Renal pelvis (tissue), 1 donor: ENCODE measurements at regions not wholly inside any gene's neighbourhood (a gene's known extent, or its start where the extent isn't known, plus 50 kb on each side); places are given as distances from the start of the nearest gene placed in this dataset.

Experiments
- DNase-seq: peaks from one replicate; pipeline ENCODE4 v3.0.0-alpha.2; 2013

GRCh38 chr5:143464723-143465490 lies 61.4 kb upstream of the NR3C1 start:
- no peak for DNase-seq

- DNase-seq: no peak
These were observed 58.9 kb upstream of the NR3C1 start for GRCh38 chr5:143462431-143462830.

DNA sequence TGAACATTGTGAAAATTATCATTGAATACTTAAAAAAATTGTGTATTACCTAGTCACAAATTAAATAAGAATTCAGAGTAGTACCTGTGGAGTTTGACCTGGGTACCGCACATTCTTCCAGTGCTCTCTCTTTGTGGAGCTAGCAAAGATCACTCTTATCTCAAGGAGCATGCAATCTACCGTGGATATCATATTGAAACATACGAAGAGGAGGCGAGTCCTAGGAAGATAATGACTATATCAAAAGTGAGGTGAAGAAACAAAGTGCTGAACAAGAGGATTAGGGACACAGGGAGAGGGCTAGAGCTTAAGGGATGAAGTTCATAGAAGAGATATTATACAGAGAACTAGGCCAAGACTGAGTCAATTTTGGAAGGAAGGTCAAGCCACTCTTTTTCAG lies 55.9 kb upstream of the NR3C1 start:
- DNase-seq: no peak

GRCh38 chr5:143456952-143457547 lies 53.6 kb upstream of the NR3C1 start:
- no peak for DNase-seq

- no peak for DNase-seq
These were observed 51.5 kb upstream of the NR3C1 start for GRCh38 chr5:143454936-143455516.

GRCh38 chr5:143453720-143454119 lies 50.2 kb upstream of the NR3C1 start:
- no peak for DNase-seq
